Keratinocyte (primary cell): ENCODE measurements at regions not wholly inside any gene's neighbourhood (a gene's known extent, or its start where the extent isn't known, plus 50 kb on each side); places are given as distances from the start of the nearest gene placed in this dataset.

Experiments
- DNase-seq: peaks from one replicate; pipeline ENCODE4 v3.0.0-alpha.2; 2011; ENCODE audit warnings: low read depth, missing footprints, low spot score
- FAIRE-seq: peaks from 2 replicates; lab custom pipeline; 2011; peaks lifted over from hg19 to GRCh38; lab: Jason Lieb, UNC
- H2AFZ ChIP-seq: 2 replicates; pipeline ENCODE4 v1.6.0; 2012; ENCODE audit warnings: low read length, control low read depth, inconsistent platforms; ENCODE audit not compliant: control insufficient read depth
- H3K27ac ChIP-seq: 2 replicates; pipeline ENCODE4 v1.5.1; 2011; ENCODE audit warnings: low read length; ENCODE audit not compliant: control insufficient read depth, insufficient read depth
- H3K27me3 ChIP-seq: 3 replicates; pipeline ENCODE4 v1.6.0; 2011; ENCODE audit warnings: low read length; ENCODE audit not compliant: control insufficient read depth, insufficient read depth; ENCODE audit errors: extremely low read depth
- H3K36me3 ChIP-seq, 2 experiments: 2 replicates in 1 of 2; 3 replicates in 1 of 2; pipeline ENCODE4 v1.5.1; 2011; ENCODE audit warnings: low read length in 2 of 2, mild to moderate bottlenecking in 1 of 2; ENCODE audit not compliant: control insufficient read depth in 2 of 2, insufficient read depth in 2 of 2; ENCODE audit errors: extremely low read depth in 1 of 2
- H3K4me1 ChIP-seq: 3 replicates; pipeline ENCODE4 v1.5.1; 2011; ENCODE audit warnings: low read length; ENCODE audit not compliant: control insufficient read depth, insufficient read depth; ENCODE audit errors: extremely low read depth
- H3K4me2 ChIP-seq: 3 replicates; pipeline ENCODE4 v1.6.0; 2011; ENCODE audit warnings: low read depth, low read length; ENCODE audit not compliant: control insufficient read depth, insufficient read depth; ENCODE audit errors: extremely low read depth
- H3K4me3 ChIP-seq, 3 experiments: fragments of 200-600 bp in 1 of 3; sonication (generic) in 1 of 3; 2 replicates in 2 of 3; 3 replicates in 1 of 3; pipeline ENCODE4 v1.5.1; 2011 to 2016; ENCODE audit warnings: low read length in 3 of 3, mild to moderate bottlenecking in 3 of 3, control low read depth in 2 of 3, inconsistent platforms in 1 of 3, low read depth in 1 of 3, mixed read lengths in 1 of 3, mixed run types in 1 of 3, moderate library complexity in 1 of 3; ENCODE audit not compliant: control insufficient read depth in 2 of 3, insufficient read depth in 2 of 3; ENCODE audit errors: extremely low read depth in 1 of 3
- H3K79me2 ChIP-seq: 2 replicates; pipeline ENCODE4 v1.6.0; 2012; ENCODE audit warnings: low read length; ENCODE audit not compliant: control insufficient read depth, insufficient read depth
- H3K9ac ChIP-seq: 3 replicates; pipeline ENCODE4 v1.6.0; 2011; ENCODE audit warnings: low read length; ENCODE audit not compliant: control insufficient read depth, insufficient read depth; ENCODE audit errors: extremely low read depth
- H3K9me1 ChIP-seq: 3 replicates; pipeline ENCODE4 v1.6.0; 2011; ENCODE audit warnings: low read length; ENCODE audit not compliant: control insufficient read depth, insufficient read depth; ENCODE audit errors: extremely low read depth
- H3K9me3 ChIP-seq: 2 replicates; pipeline ENCODE4 v1.5.1; 2012; ENCODE audit warnings: low read depth, low read length; ENCODE audit not compliant: control insufficient read depth
- H4K20me1 ChIP-seq: 3 replicates; pipeline ENCODE4 v1.6.0; 2011; ENCODE audit warnings: low read length; ENCODE audit not compliant: control insufficient read depth, insufficient read depth; ENCODE audit errors: extremely low read depth
- CTCF ChIP-seq, 3 experiments: IDR thresholded peaks in 1 of 3; conservative IDR thresholded peaks in 1 of 3; optimal IDR thresholded peaks in 1 of 3; 2 replicates in 2 of 3; 3 replicates in 1 of 3; pipeline versions ENCODE3 to v1.5.1; 2011; ENCODE audit warnings: low read length in 3 of 3, mild to moderate bottlenecking in 3 of 3, moderate library complexity in 2 of 3, control low read depth in 1 of 3, inconsistent platforms in 1 of 3; ENCODE audit not compliant: insufficient read depth in 2 of 3; ENCODE audit errors: extremely low read depth in 1 of 3
- EZH2 ChIP-seq: IDR thresholded peaks from one replicate; pipeline ENCODE4 v1.6.1; 2012; ENCODE audit warnings: inconsistent platforms, mild to moderate bottlenecking, low read length, moderate library complexity
- dilution Hi-C: fragments of 300-500 bp; cut with MboI; formaldehyde crosslinking; loops from one replicate; pipeline ENCODE4 v1.7.0; 2020; ENCODE audit warnings: low sequenced_read_pairs; ENCODE audit not compliant: extremely low pct_ligation_motif_present

GRCh38 chr11:127334466-127334865 is 333.9 kb upstream of the KIRREL3 start:
- Histone ChIP-seq H3K4me2 (no peak overlapping the region), H4K20me1 (no peaks in the 10 kb centered on the region), H3K9me1 (no peaks in the 10 kb centered on the region), H3K36me3 (no peaks in the 10 kb centered on the region), H2AFZ (no peak overlapping the region), H3K79me2 (no peaks in the 10 kb centered on the region), H3K27me3 (no peaks in the 10 kb centered on the region), H3K4me1 (peaks cover 5% of the 10 kb centered on the region), H3K9me3 (no peaks in the 10 kb centered on the region), H3K27ac (no peak overlapping the region), H3K4me3 (no peak overlapping the region), H3K9ac (no peak overlapping the region)
- dilution Hi-C loops, result no loop called here
- DNase-seq, result no peak
- TF ChIP-seq EZH2 (no peak), CTCF (optimal IDR thresholded peaks at IDR 0.05 in 1 of 3, IDR thresholded peaks at IDR 0.05 in 1 of 3, conservative IDR thresholded peaks at IDR 0.05 in 1 of 3; ENCODE audit: extremely low read depth in 1 of 3, insufficient read depth in 2 of 3, low read length in 3 of 3) (no peak)
- FAIRE-seq, result no peak

GRCh38 chr11:127332896-127333295 is 332.3 kb upstream of the KIRREL3 start:
- Histone ChIP-seq H3K4me1 (no peaks in the 10 kb centered on the region), H3K9ac (no peak overlapping the region), H3K9me1 (no peaks in the 10 kb centered on the region), H3K9me3 (no peaks in the 10 kb centered on the region), H2AFZ (no peak overlapping the region), H3K79me2 (no peaks in the 10 kb centered on the region), H3K27ac (no peak overlapping the region), H3K36me3 (no peaks in the 10 kb centered on the region), H3K4me2 (no peak overlapping the region), H3K4me3 (no peak overlapping the region), H3K27me3 (no peaks in the 10 kb centered on the region), H4K20me1 (no peaks in the 10 kb centered on the region)
- DNase-seq (no peak), FAIRE-seq (no peak)
- TF ChIP-seq CTCF (optimal IDR thresholded peaks at IDR 0.05 in 1 of 3, IDR thresholded peaks at IDR 0.05 in 1 of 3, conservative IDR thresholded peaks at IDR 0.05 in 1 of 3; ENCODE audit: extremely low read depth in 1 of 3, insufficient read depth in 2 of 3, low read length in 3 of 3) (no peak), EZH2 (no peak)
- dilution Hi-C loops, result no loop called here
